ENCODE measurements at regions not wholly inside any gene's neighbourhood (a gene's known extent, or its start where the extent isn't known, plus 50 kb on each side); places are given as distances from the start of the nearest gene placed in this dataset.

DNA sequence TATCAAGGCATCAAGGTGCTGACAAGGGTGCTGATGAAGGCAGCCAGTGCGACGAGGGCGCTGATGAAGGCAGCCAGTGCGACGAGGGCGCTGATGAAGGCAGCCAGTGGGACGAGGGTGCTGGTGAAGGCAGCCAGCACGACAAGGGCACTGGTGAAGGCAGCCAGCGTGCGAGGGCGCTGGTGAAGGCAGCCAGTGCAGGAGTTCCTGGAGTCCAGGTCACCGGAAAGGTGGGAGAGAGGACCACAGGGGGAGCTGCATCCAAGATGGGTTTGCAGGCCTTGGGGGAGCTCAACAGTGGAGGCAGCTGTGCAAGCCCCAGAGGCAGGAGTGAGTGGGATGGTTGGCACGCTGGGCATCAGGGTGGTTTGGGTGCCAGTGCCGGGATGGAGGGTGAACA lies 176.3 kb downstream of the TBXT start:
- Histone ChIP-seq H3K36me3 (no peaks in the 10 kb centered on the region), H3K27ac (replicated peaks in 1 of 4) (no peak overlapping the region), H3K27me3 (peaks cover 0 to 25% (median 2%) of the 10 kb centered on the region in 4 donors), H3K4me1 (peaks cover 10 to 30% (median 26%) of the 10 kb centered on the region in 4 donors), H3K4me3 (no peak overlapping the region), H3K9me3 (no peaks in the 10 kb centered on the region)
- intact Hi-C loops (cut with DNase I), result no loop called here
- 81% methylated on average over 14 of the region's 14 CpGs for WGBS
- TF ChIP-seq POLR2AphosphoS5 (IDR thresholded peaks at IDR 0.05) (no peak), EP300 (IDR thresholded peaks at IDR 0.05) (no peak), POLR2A (IDR thresholded peaks at IDR 0.05; ENCODE audit: low read depth) (no peak)
- TF ChIP-seq, protein P1, sequence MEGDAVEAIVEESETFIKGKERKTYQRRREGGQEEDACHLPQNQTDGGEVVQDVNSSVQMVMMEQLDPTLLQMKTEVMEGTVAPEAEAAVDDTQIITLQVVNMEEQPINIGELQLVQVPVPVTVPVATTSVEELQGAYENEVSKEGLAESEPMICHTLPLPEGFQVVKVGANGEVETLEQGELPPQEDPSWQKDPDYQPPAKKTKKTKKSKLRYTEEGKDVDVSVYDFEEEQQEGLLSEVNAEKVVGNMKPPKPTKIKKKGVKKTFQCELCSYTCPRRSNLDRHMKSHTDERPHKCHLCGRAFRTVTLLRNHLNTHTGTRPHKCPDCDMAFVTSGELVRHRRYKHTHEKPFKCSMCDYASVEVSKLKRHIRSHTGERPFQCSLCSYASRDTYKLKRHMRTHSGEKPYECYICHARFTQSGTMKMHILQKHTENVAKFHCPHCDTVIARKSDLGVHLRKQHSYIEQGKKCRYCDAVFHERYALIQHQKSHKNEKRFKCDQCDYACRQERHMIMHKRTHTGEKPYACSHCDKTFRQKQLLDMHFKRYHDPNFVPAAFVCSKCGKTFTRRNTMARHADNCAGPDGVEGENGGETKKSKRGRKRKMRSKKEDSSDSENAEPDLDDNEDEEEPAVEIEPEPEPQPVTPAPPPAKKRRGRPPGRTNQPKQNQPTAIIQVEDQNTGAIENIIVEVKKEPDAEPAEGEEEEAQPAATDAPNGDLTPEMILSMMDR (IDR thresholded peaks at IDR 0.05), result no peak
- DNase-seq (ENCODE audit: extremely low spot score), result peak; percentile 90

DNA sequence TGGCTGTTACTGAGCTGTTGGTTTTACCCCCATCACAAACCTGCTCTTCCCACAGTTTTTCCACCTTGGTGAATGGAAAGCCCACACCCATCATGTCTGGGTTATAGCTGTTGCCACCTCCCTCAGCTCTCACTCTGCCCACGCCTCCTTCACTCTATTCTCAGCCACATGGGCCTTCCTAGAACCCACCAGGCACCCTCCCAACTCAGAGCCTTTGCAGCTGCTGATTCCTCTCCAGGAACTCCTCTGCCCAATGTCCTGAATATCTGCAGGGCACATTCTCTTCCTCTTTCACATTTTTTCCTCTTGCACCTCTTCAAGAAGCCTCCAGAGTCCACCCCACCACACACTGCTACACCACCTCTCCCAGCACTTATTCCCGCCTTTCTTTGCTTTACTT lies 177.4 kb downstream of the TBXT start:
- no peak overlapping the region for H3K4me3 ChIP-seq
- H3K27me3 ChIP-seq, result peaks cover 0 to 36% (median 2%) of the 10 kb centered on the region in 4 donors
- intact Hi-C loops (cut with DNase I), result no loop called here
- DNase-seq (ENCODE audit: extremely low spot score), result peak; percentile 53
- WGBS, result 90% methylated on average over 2 of the region's 2 CpGs
- no peak for TF ChIP-seq POLR2AphosphoS5 (IDR thresholded peaks at IDR 0.05)
- no peak for TF ChIP-seq EP300 (IDR thresholded peaks at IDR 0.05)
- TF ChIP-seq POLR2A (IDR thresholded peaks at IDR 0.05; ENCODE audit: low read depth), result no peak
- TF ChIP-seq, protein P1 (IDR thresholded peaks at IDR 0.05), result no peak
- H3K36me3 ChIP-seq, result no peaks in the 10 kb centered on the region
- peaks cover 10 to 41% (median 31%) of the 10 kb centered on the region in 4 donors for H3K4me1 ChIP-seq
- H3K9me3 ChIP-seq, result no peaks in the 10 kb centered on the region
- H3K27ac ChIP-seq (replicated peaks in 1 of 4), result no peak overlapping the region

DNA sequence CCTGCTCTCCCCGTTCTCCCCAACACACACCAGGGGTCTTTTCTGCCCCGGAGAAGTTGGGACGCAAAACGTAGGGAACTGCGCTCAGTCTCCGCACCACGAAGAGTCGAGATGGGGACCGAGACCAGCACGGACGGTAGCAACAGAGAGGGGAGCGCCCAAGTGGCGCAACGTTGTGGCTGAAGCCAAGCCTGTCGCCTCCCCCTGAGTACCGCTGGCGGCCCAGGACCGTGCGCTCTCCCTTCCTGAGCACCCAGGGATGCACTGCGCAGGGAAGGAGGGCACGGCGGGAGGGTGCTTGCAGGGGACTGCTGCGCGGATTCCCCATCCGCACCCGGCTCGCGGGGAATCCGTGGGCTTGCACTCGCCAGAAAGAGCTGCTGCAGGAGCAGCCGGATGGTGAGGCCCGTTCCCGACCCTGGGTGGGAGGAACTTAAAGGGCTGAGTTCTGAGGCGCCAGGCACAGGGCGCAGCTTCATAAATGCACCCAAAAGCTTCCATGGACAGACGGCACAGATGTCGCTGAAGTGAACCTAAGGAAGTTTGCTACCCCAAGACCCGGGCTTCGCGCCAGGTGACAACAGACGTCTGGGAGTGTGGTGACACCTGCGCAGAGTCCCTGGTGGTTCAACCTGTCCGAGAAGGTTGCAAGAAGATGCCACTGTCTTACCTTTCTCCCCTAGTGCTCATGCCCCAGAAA lies 178.7 kb downstream of the TBXT start:
- Histone ChIP-seq H3K4me3 (peak overlapping the region; percentile 58 to 65 (median 61)), H3K36me3 (no peaks in the 10 kb centered on the region), H3K4me1 (peaks cover 10 to 41% (median 31%) of the 10 kb centered on the region in 4 donors), H3K27me3 (peaks cover 0 to 36% (median 2%) of the 10 kb centered on the region in 4 donors), H3K9me3 (no peaks in the 10 kb centered on the region), H3K27ac (replicated peaks in 1 of 4) (peak overlapping the region in 3 of 4 donors; percentile 67 to 70 (median 68))
- intact Hi-C loops (cut with DNase I), result loop anchor here (5.0 kb wide), 1 partner anchor 108 kb away; no protein-coding TSS in a partner anchor
- WGBS, result 16% methylated on average over 24 of the region's 43 CpGs
- no peak for TF ChIP-seq POLR2AphosphoS5 (IDR thresholded peaks at IDR 0.05)
- TF ChIP-seq, protein P1 (IDR thresholded peaks at IDR 0.05), result no peak
- TF ChIP-seq EP300 (IDR thresholded peaks at IDR 0.05), result no peak
- no peak for TF ChIP-seq POLR2A (IDR thresholded peaks at IDR 0.05; ENCODE audit: low read depth)
- no peak for DNase-seq (ENCODE audit: extremely low spot score)

DNA sequence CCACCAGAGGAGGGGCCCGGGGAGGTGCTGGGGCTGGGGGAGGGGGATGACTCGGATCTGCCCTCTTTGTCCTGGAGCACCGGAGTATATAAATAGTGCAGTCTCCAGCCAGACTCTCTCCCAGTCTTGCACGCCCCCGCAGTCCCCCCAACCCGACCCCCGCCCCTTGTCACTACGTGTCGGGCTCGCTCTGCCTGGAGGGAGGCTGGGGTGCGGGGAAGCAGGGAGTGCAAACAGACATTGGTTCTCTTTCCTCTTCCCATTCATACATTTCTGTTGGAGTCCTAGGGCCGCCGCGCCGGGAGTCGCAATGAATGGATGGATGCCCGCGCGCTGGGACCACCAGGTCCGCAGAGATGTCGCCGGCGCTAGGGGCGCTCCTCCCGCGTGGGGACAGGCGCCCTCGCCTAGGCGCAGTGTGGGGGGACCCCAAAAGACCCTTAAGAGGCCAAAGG lies 179.3 kb downstream of the TBXT start:
- peak overlapping the region in 3 of 4 donors; percentile 67 to 70 (median 68) for H3K27ac ChIP-seq (replicated peaks in 1 of 4)
- peak overlapping the region; percentile 58 to 65 (median 61) for H3K4me3 ChIP-seq
- H3K36me3 ChIP-seq, result no peaks in the 10 kb centered on the region
- no peaks in the 10 kb centered on the region for H3K9me3 ChIP-seq
- H3K27me3 ChIP-seq, result peaks cover 0 to 36% (median 2%) of the 10 kb centered on the region in 4 donors
- DNase-seq (ENCODE audit: extremely low spot score), result no peak
- intact Hi-C loops (cut with DNase I), result loop anchor here (5.0 kb wide), 1 partner anchor 109 kb away; no protein-coding TSS in a partner anchor
- H3K4me1 ChIP-seq, result peaks cover 10 to 41% (median 31%) of the 10 kb centered on the region in 4 donors
- no peak for TF ChIP-seq POLR2AphosphoS5 (IDR thresholded peaks at IDR 0.05)
- TF ChIP-seq EP300 (IDR thresholded peaks at IDR 0.05), result no peak
- 2% methylated on average over 26 of the region's 29 CpGs for WGBS

DNA sequence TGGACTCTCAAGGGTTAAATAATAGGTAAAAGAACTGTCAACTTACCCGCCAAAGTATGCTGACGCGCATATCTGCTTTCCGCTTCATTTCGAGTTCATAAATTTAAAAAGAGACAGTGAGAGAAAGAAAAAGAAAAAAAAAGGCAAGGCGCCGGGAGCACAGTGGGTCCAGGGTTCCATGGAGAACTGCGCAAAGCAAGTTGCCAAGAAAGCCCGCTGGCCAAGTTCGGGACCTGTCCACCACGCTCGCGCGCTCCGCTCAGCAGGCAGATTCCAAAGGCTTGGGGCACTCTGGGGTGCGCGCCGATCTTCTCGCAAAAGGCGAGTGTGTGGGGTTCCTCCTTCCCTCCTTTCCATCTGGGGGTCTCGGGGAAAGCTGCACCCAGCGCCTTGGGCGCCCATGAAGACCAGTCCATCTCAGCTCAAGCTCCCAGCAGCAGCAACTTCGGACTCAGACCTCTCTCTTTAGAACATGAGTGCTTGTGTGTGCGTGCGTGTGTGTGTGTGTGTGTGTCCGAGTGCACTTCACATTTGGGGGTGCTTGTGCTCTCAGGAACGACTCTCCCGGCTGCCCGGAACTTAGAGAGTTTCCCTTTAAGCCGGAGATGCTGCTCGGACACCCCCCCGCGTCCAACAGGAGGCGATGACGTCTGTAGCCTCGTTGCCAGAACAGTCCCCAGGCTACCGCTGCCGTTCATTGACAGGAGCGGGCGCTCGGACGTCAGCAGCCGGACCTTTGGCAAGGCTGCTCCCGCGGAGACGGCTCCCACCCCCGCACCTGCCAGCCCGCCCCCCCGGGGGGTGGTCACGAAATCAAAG lies 180.0 kb downstream of the TBXT start:
- WGBS, result under 1% methylated on average over 15 of the region's 51 CpGs
- TF ChIP-seq, protein P1 (IDR thresholded peaks at IDR 0.05), result no peak
- TF ChIP-seq POLR2AphosphoS5 (IDR thresholded peaks at IDR 0.05), result peak; percentile 52 to 80
- peak; percentile 14 for TF ChIP-seq EP300 (IDR thresholded peaks at IDR 0.05)
- TF ChIP-seq POLR2A (IDR thresholded peaks at IDR 0.05; ENCODE audit: low read depth), result no peak
- H3K4me3 ChIP-seq, result peak overlapping the region; percentile 58 to 65 (median 61)
- H3K4me1 ChIP-seq, result peaks cover 10 to 41% (median 31%) of the 10 kb centered on the region in 4 donors
- DNase-seq (ENCODE audit: extremely low spot score), result no peak
- H3K36me3 ChIP-seq, result no peaks in the 10 kb centered on the region
- peak overlapping the region; percentile 43 to 70 (median 68) for H3K27ac ChIP-seq (replicated peaks in 1 of 4)
- peaks cover 0 to 36% (median 2%) of the 10 kb centered on the region in 4 donors for H3K27me3 ChIP-seq
- intact Hi-C loops (cut with DNase I), result loop anchor here (5.0 kb wide), 1 partner anchor 110 kb away; no protein-coding TSS in a partner anchor
- H3K9me3 ChIP-seq, result no peaks in the 10 kb centered on the region

All from esophagus muscularis mucosa (tissue), 4 donors.